NB4 (cell line): ENCODE measurements at regions not wholly inside any gene's neighbourhood (a gene's known extent, or its start where the extent isn't known, plus 50 kb on each side); places are given as distances from the start of the nearest gene placed in this dataset.

Source experiments
- DNase-seq: peaks from one replicate; pipeline ENCODE4 v3.0.0; 2010; ENCODE audit warnings: low read depth
- H3K4me3 ChIP-seq: one replicate; pipeline ENCODE4 v1.5.1; 2011; ENCODE audit warnings: mild to moderate bottlenecking, low read depth, low read length, moderate library complexity
- CTCF ChIP-seq: IDR thresholded peaks from one replicate; pipeline ENCODE4 v1.5.1; 2012; ENCODE audit warnings: low read depth, low read length
- MAX ChIP-seq: IDR thresholded peaks from 2 replicates; pipeline ENCODE4 v1.6.1; 2011; ENCODE audit warnings: low read depth, low read length
- MYC ChIP-seq: IDR thresholded peaks from 2 replicates; pipeline ENCODE4 v1.6.1; 2011; ENCODE audit warnings: low read depth, low read length
- POLR2A ChIP-seq: IDR thresholded peaks from 2 replicates; pipeline ENCODE4 v1.6.1; 2011; ENCODE audit warnings: mild to moderate bottlenecking; ENCODE audit not compliant: insufficient read length; ENCODE audit errors: extremely low read depth

- TF ChIP-seq MYC, result no peak
- TF ChIP-seq POLR2A, result no peak
- no peak for TF ChIP-seq MAX
- TF ChIP-seq CTCF, result no peak
- H3K4me3 ChIP-seq, result no peak overlapping the region
- DNase-seq, result no peak
These were observed 78.3 kb upstream of the MBOAT2 start for GRCh38 chr2:9081750-9082149.

- no peak for DNase-seq
- no peak for TF ChIP-seq MYC
- TF ChIP-seq CTCF, result no peak
- no peak for TF ChIP-seq MAX
- no peak for TF ChIP-seq POLR2A
- H3K4me3 ChIP-seq, result no peak overlapping the region
These were observed 74.9 kb upstream of the MBOAT2 start for GRCh38 chr2:9078405-9078804.

- no peak for DNase-seq
- no peak overlapping the region for H3K4me3 ChIP-seq
- TF ChIP-seq CTCF, result no peak
- no peak for TF ChIP-seq POLR2A
- no peak for TF ChIP-seq MYC
- no peak for TF ChIP-seq MAX
These were observed 74.2 kb upstream of the MBOAT2 start for GRCh38 chr2:9077691-9078090.

- no peak for DNase-seq
- TF ChIP-seq MAX, result no peak
- TF ChIP-seq MYC, result no peak
- TF ChIP-seq CTCF, result no peak
- no peak for TF ChIP-seq POLR2A
- no peak overlapping the region for H3K4me3 ChIP-seq
These were observed 73.3 kb upstream of the MBOAT2 start for GRCh38 chr2:9076755-9077154.

- TF ChIP-seq MAX, result no peak
- TF ChIP-seq POLR2A, result no peak
- TF ChIP-seq CTCF, result no peak
- TF ChIP-seq MYC, result no peak
- no peak overlapping the region for H3K4me3 ChIP-seq
- DNase-seq, result no peak
These were observed 72.7 kb upstream of the MBOAT2 start for GRCh38 chr2:9076210-9076609.

- DNase-seq, result no peak
- no peak for TF ChIP-seq MAX
- TF ChIP-seq MYC, result no peak
- TF ChIP-seq POLR2A, result no peak
- H3K4me3 ChIP-seq, result no peak overlapping the region
These were observed 71.4 kb upstream of the MBOAT2 start for GRCh38 chr2:9074930-9075329.
